Embryonic facial prominence (tissue), 1 donor: ENCODE measurements at regions not wholly inside any gene's neighbourhood (a gene's known extent, or its start where the extent isn't known, plus 50 kb on each side); places are given as distances from the start of the nearest gene placed in this dataset.

Source experiments
- DNase-seq: peaks from one replicate; pipeline ENCODE4 v3.0.0-alpha.2; 2016; ENCODE audit errors: extremely low spot score

DNA sequence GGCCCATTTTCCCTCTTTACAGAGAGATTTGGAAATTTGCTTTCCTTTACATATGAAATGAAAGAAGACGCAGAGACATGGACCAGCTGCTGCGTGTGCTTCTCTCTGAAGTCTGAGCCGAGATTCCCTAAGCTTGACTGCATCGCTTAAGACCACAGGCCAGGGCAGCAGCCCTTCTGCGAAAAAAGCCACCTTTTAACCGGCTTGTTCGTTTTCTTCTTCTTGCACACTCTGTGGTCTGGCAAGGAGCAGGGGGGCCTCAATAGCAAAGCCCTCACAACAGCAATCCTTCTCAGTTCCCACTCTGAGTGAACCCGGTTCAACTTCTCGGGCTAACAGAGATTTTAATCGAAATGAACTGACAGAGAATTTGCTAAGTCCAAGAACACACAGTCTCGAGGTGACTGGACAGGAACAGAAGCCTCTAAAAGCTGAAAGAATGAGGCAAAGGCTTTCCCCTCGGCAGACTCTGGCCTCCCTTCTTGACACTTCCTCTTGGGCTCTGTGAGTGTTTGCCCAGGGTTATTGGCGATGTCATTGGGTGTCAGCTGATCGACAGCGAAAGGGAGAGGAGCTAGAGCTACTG, 512.9 kb upstream of the KLF4 start:
- peak; percentile 31 for DNase-seq

GRCh38 chr9:108001237-108001636, 511.7 kb upstream of the KLF4 start:
- DNase-seq: no peak

DNA sequence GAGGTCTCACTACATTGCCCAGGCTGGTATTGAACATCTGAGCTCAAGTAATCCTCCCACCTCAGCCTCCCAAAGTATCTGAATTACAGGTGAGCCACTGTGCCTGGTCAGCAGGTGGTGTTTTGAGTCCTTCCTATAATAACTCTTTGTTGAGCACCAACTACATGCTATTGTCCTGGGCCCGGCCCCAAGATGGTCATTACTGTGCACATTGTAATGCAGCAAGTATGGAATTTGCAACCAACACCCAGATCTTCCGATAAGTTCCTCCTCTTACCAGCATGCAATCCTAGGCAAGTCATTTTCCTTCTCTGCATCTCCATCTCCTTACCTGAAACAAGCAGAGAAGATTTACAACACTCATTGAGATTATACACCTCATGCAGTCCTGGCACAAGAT, 510.3 kb upstream of the KLF4 start:
- DNase-seq: no peak

- no peak for DNase-seq
Measured at GRCh38 chr9:107999011-107999410, 509.4 kb upstream of the KLF4 start.

GRCh38 chr9:107994648-107995047, 505.1 kb upstream of the KLF4 start:
- no peak for DNase-seq

GRCh38 chr9:107992271-107992670, 502.7 kb upstream of the KLF4 start:
- no peak for DNase-seq

- DNase-seq: no peak
Measured at GRCh38 chr9:107991581-107991980, 502.0 kb upstream of the KLF4 start.

DNA sequence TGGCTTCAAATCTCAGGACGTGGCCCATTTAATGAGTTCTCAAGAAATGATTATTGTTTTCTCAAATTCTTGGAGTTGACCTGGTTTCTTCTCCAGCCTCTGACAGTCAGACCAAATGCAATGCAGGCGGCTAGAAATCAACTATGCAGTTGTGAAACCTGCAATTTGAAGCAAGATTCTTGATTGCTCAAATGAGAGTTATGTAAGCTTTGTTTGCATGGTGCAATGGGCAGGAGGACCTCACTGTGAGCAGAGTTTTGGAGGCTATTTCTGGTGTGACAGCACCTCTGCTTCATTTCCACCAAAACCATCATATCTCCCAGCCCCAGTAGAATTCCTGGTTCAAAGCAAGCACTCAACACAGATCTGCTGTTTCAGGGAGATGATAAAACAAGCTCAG, 500.0 kb upstream of the KLF4 start:
- DNase-seq: no peak

DNA sequence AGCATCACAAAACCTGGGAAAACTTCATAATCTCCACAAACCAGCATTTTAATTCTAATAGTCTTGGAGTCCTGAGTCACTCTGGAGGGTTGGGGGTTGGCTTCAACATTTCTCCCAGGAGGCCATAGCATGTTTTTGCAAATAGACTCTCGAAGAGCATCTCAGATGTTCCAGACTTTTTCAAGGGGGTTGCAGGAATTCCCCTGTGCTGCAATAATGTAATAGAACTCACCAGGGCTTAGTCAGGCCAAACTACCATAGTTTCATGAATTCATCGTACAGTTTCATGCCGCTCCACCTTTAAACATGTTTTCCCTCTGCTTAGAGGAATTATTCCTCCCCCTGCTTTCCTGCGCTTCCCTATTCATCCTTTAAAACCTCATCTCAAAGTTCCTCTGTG, 499.5 kb upstream of the KLF4 start:
- DNase-seq: no peak

- DNase-seq: no peak
Measured at GRCh38 chr9:107984956-107985355, 495.4 kb upstream of the KLF4 start.

GRCh38 chr9:107983762-107984161, 494.2 kb upstream of the KLF4 start:
- DNase-seq: no peak

DNA sequence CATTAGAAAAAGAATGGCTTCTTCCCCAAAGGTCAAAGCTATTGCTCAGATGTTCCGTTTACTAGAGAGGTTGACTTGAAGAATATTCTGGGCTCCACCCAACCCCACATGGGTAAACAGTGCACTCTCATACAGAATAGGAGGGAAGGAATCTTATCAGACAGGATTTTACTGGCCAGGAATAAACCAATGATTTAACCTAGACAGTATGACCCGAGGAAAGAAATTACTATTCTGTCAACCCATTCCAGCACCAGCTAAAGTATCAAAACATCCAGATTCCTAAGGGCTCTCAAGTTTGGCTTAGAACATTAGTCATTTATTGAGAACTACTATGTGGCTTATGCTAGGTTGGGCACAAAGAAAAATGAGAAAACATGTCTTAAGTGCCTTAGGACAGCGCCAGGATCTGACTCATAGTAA, 493.6 kb upstream of the KLF4 start:
- DNase-seq: no peak

- no peak for DNase-seq
Measured at GRCh38 chr9:107982745-107983144, 493.2 kb upstream of the KLF4 start.

GRCh38 chr9:107982001-107982400, 492.4 kb upstream of the KLF4 start:
- DNase-seq: no peak

- no peak for DNase-seq
Measured at GRCh38 chr9:107980984-107981383, 491.4 kb upstream of the KLF4 start.

- no peak for DNase-seq
Measured at GRCh38 chr9:107976767-107977166, 487.2 kb upstream of the KLF4 start.

DNA sequence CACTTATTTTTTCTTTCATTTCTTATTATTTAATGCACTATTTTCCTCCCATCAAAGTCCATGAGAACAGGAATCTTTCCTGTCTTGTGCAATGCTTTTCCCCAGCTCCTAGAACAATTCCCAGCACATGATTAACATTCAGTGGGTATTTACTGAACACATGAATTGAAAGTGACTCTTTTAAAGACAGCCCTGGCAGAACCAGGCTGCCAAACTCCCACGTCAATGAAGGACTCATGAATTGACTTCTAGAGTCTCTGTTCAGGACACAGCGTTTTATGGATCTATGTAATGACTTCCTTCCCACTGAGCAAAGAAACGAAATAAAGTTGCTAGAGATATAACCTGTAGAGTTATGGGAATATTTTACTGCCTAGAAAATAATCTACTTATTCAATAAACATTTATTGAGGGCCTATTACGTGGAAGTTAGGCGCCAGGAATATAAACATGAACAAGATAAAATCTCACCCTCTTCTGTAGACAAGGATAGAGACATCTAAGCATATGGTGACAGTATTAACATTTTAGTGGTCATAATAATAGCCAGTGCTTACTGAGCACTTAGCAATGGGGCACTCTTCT, 485.9 kb upstream of the KLF4 start:
- DNase-seq: no peak

DNA sequence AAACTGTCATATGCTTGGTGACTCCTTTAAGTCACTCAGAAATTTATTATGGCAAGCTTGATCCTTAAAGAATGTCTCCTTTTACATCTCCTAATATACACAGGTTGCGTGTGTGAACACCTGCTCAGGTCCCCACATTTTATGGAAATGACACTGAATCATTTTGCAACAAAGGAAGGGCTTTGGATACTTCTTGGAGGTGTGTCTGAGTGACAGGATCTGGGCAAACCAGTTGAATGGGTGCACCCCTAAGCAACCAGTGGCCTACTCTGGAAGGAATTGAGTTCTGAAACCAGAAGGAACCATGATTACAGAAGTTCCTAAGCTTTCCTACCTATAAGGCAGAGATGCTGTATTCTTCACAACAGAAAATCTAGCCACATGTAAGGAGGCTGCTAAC, 483.9 kb upstream of the KLF4 start:
- no peak for DNase-seq

DNA sequence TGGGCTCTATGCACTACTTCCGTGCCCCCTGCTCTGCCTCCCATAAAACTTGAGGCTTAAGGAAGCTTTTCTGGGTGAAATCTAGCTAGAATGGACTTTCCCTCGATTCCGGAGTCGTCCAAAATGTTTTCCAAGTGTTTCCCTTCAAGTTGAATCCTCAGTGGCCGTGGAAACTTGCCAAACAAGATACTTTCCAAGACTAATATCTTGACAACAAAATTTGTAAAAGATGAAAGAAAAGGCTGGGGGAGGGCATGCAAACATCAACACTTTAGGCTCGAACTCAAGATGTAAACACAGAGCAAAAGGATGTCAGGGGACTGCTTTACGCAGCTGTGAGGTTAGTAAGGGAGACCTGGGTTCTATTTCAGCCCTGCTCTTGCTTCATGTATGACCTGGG, 482.8 kb upstream of the KLF4 start:
- no peak for DNase-seq

- DNase-seq: no peak
Measured at GRCh38 chr9:107971241-107971640, 481.7 kb upstream of the KLF4 start.

GRCh38 chr9:107970726-107971125, 481.2 kb upstream of the KLF4 start:
- no peak for DNase-seq

DNA sequence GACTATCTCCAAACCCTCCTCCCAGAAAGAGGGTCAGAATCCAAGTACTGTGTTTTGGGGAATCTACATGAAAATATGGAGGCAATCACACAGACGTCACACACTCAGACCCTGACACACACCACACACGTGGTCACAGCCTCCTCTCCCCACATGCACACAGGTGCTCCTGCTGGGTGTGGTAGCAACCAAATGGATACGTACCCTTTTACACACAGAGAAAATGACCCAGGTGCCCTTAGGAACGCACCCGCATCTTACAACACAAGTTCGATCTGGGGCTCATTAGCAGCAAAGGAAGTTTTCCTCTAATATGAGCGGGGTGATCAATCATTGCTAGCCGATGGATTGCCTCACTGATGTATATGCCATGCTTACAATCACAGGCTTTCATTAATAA, 480.2 kb upstream of the KLF4 start:
- no peak for DNase-seq

DNA sequence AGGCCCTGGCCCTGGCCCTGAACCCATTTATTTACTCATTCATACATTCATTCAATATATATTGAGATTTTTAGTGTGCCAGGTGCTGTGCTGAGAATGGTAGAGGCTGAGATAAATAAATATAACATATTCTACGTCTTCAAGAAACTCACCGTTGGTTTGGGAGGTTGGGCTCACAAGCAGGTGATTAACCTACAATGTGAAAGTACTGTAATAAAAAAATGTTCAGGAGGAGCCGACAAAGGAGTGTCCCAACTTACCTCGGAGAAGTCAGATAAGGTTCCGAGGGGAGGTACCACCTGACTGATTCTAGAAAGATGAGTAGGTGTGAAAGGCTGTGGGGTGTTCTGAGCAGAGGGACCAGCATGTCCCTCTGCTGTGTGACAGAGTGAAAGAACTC, 479.6 kb upstream of the KLF4 start:
- DNase-seq: no peak

GRCh38 chr9:107963246-107963645, 473.7 kb upstream of the KLF4 start:
- no peak for DNase-seq
